ENCODE measurements at regions not wholly inside any gene's neighbourhood (a gene's known extent, or its start where the extent isn't known, plus 50 kb on each side); places are given as distances from the start of the nearest gene placed in this dataset.

GRCh38 chr6:47938405-47938804, 156.6 kb downstream of the OPN5 start:
- H3K4me3 ChIP-seq (ENCODE audit: low read depth, low read length), result no peak overlapping the region
- DNase-seq (ENCODE audit: low read depth), result no peak
- no peak for TF ChIP-seq CTCF (conservative IDR thresholded peaks at IDR 0.05; ENCODE audit: low read depth, low read length)

- no peak overlapping the region for H3K4me3 ChIP-seq (ENCODE audit: low read depth, low read length)
- TF ChIP-seq CTCF (conservative IDR thresholded peaks at IDR 0.05; ENCODE audit: low read depth, low read length), result no peak
- DNase-seq (ENCODE audit: low read depth), result no peak
Observed at GRCh38 chr6:47936820-47937219, 155.0 kb downstream of the OPN5 start.

- no peak overlapping the region for H3K4me3 ChIP-seq (ENCODE audit: low read depth, low read length)
- no peak for DNase-seq (ENCODE audit: low read depth)
- TF ChIP-seq CTCF (conservative IDR thresholded peaks at IDR 0.05; ENCODE audit: low read depth, low read length), result no peak
Observed at GRCh38 chr6:47934023-47934422, 152.2 kb downstream of the OPN5 start.

GRCh38 chr6:47932575-47932974, 150.7 kb downstream of the OPN5 start:
- no peak for TF ChIP-seq CTCF (conservative IDR thresholded peaks at IDR 0.05; ENCODE audit: low read depth, low read length)
- no peak overlapping the region for H3K4me3 ChIP-seq (ENCODE audit: low read depth, low read length)
- no peak for DNase-seq (ENCODE audit: low read depth)

- TF ChIP-seq CTCF (conservative IDR thresholded peaks at IDR 0.05; ENCODE audit: low read depth, low read length), result no peak
Observed at GRCh38 chr6:47924001-47924400, 142.2 kb downstream of the OPN5 start.

GRCh38 chr6:47922391-47922790, 140.6 kb downstream of the OPN5 start:
- H3K4me3 ChIP-seq (ENCODE audit: low read depth, low read length), result no peak overlapping the region
- DNase-seq (ENCODE audit: low read depth), result no peak
- no peak for TF ChIP-seq CTCF (conservative IDR thresholded peaks at IDR 0.05; ENCODE audit: low read depth, low read length)

More at GRCh38 chr6:47924001-47924400, 142.2 kb downstream of the OPN5 start:
- DNase-seq (ENCODE audit: low read depth), result no peak
- H3K4me3 ChIP-seq (ENCODE audit: low read depth, low read length), result no peak overlapping the region

GRCh38 chr6:47919875-47920274, 138.0 kb downstream of the OPN5 start:
- no peak overlapping the region for H3K4me3 ChIP-seq (ENCODE audit: low read depth, low read length)
- TF ChIP-seq CTCF (conservative IDR thresholded peaks at IDR 0.05; ENCODE audit: low read depth, low read length), result no peak
- DNase-seq (ENCODE audit: low read depth), result no peak

All from epithelial cell of proximal tubule (primary cell).